ENCODE measurements at regions not wholly inside any gene's neighbourhood (a gene's known extent, or its start where the extent isn't known, plus 50 kb on each side); places are given as distances from the start of the nearest gene placed in this dataset.

DNA sequence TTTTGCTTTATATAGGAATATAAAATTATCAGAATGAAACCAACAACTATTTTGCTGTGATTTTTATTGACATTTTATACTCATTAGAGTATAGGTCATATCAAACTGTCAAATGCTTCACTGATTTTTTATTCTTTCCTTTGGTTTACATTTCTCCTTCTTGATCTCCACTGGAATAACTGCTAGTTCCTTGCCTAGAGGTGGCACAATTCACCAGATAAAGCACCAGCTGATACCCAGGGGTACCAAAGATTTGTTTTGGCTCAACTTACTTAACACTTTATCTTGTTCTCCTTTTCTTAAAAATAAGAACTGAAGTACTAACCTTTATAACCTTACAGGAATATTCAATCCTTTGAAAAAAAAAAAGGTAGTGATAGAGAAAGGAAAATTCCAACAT is 725.1 kb upstream of the CHORDC1 start:
- Histone ChIP-seq H3K9me3 (no peaks in the 10 kb centered on the region), H3K36me3 (no peaks in the 10 kb centered on the region), H3K4me1 (no peaks in the 10 kb centered on the region), H3K4me3 (no peak overlapping the region), H3K27ac (no peak overlapping the region), H3K27me3 (no peaks in the 10 kb centered on the region)
- no peak for DNase-seq
- ATAC-seq = no peak
- intact Hi-C loops (cut with DNase I; ENCODE audit: low total_unique reads) = no loop called here
- in situ Hi-C loops (cut with MboI; ENCODE audit: low sequenced_read_pairs in 4 of 4) = no loop called here
- TF ChIP-seq, protein P1, sequence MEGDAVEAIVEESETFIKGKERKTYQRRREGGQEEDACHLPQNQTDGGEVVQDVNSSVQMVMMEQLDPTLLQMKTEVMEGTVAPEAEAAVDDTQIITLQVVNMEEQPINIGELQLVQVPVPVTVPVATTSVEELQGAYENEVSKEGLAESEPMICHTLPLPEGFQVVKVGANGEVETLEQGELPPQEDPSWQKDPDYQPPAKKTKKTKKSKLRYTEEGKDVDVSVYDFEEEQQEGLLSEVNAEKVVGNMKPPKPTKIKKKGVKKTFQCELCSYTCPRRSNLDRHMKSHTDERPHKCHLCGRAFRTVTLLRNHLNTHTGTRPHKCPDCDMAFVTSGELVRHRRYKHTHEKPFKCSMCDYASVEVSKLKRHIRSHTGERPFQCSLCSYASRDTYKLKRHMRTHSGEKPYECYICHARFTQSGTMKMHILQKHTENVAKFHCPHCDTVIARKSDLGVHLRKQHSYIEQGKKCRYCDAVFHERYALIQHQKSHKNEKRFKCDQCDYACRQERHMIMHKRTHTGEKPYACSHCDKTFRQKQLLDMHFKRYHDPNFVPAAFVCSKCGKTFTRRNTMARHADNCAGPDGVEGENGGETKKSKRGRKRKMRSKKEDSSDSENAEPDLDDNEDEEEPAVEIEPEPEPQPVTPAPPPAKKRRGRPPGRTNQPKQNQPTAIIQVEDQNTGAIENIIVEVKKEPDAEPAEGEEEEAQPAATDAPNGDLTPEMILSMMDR (IDR thresholded peaks at IDR 0.05 in 4 of 5, conservative IDR thresholded peaks at IDR 0.05 in 1 of 5) = no peak
- TF ChIP-seq POLR2A (IDR thresholded peaks at IDR 0.05) = no peak

DNA sequence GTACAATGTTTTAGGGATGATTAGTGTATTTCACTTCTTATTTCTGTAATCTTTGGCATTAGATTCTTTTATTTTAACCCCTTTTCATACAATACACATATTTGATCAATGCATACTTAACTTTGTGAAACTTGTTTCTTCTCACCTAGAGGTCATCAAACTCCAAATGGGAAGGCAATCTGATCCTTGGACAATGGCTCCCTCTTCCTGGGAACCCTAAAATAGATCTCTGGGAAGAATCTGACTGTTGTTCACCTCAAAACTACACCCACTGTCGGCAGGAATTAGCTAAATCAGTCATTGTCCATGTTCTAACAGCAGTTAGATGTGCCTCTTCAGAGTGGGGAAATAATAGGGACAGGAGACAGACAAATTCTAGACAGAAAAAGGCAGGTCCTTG is 707.4 kb upstream of the CHORDC1 start:
- H3K36me3 ChIP-seq = no peaks in the 10 kb centered on the region
- no peak overlapping the region for H3K27ac ChIP-seq
- H3K4me3 ChIP-seq = no peak overlapping the region
- H3K4me1 ChIP-seq = no peaks in the 10 kb centered on the region
- H3K27me3 ChIP-seq = no peaks in the 10 kb centered on the region
- no peak for TF ChIP-seq POLR2A (IDR thresholded peaks at IDR 0.05)
- TF ChIP-seq, protein P1 (IDR thresholded peaks at IDR 0.05 in 4 of 5, conservative IDR thresholded peaks at IDR 0.05 in 1 of 5) = no peak
- in situ Hi-C loops (cut with MboI; ENCODE audit: low sequenced_read_pairs in 4 of 4) = no loop called here
- no peak for ATAC-seq
- no peak for DNase-seq
- H3K9me3 ChIP-seq = no peaks in the 10 kb centered on the region
- intact Hi-C loops (cut with DNase I; ENCODE audit: low total_unique reads) = no loop called here

DNA sequence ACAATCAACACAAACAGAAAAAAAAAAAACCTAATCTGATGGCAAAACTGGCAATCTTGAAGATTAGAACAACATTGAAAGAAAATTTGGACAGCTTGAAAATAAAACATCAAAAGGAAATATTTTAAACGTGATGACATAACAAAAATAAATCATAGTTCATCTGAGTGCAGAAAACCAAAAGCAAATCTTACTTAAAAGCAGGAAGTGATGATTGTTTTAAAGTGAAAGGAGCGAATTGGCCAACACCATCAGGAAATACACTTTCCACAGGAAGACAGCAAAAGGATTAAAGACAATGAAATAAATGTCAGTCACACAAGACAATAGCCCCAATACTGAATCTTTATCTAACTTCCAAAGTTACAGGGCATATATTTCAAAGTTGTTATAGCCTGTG is 696.5 kb upstream of the CHORDC1 start:
- Histone ChIP-seq H3K9me3 (no peaks in the 10 kb centered on the region), H3K27ac (no peak overlapping the region), H3K27me3 (no peaks in the 10 kb centered on the region), H3K4me3 (no peak overlapping the region), H3K36me3 (no peaks in the 10 kb centered on the region), H3K4me1 (no peaks in the 10 kb centered on the region)
- DNase-seq = no peak
- no peak for TF ChIP-seq POLR2A (IDR thresholded peaks at IDR 0.05)
- TF ChIP-seq, protein P1 (IDR thresholded peaks at IDR 0.05 in 4 of 5, conservative IDR thresholded peaks at IDR 0.05 in 1 of 5) = no peak
- in situ Hi-C loops (cut with MboI; ENCODE audit: low sequenced_read_pairs in 4 of 4) = no loop called here
- intact Hi-C loops (cut with DNase I; ENCODE audit: low total_unique reads) = no loop called here
- no peak for ATAC-seq

DNA sequence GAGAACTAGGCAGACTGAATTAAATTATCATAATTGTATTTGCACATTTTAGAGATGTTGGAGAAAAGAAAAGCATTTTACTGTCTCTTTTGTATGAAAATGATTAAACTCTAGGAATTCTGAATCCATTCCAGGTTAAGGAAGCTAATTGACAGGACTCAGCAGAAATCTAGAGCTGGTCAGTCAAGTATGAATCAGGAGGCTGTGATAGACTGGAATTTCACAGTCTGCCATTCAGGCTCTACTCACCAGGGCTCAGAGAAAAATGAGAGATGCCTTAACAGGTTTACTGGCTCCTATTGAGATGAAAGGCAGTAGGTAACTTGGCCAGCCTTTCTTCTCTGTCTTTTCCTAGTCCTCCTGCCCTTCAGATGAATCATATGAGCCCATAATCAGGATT is 693.9 kb upstream of the CHORDC1 start:
- H3K27me3 ChIP-seq = no peaks in the 10 kb centered on the region
- H3K36me3 ChIP-seq = no peaks in the 10 kb centered on the region
- ATAC-seq (no peak), DNase-seq (no peak)
- intact Hi-C loops (cut with DNase I; ENCODE audit: low total_unique reads) (no loop called here), in situ Hi-C loops (cut with MboI; ENCODE audit: low sequenced_read_pairs in 4 of 4) (no loop called here)
- TF ChIP-seq POLR2A (IDR thresholded peaks at IDR 0.05) = no peak
- TF ChIP-seq, protein P1 (IDR thresholded peaks at IDR 0.05 in 4 of 5, conservative IDR thresholded peaks at IDR 0.05 in 1 of 5) = no peak
- no peaks in the 10 kb centered on the region for H3K4me1 ChIP-seq
- no peaks in the 10 kb centered on the region for H3K9me3 ChIP-seq
- H3K4me3 ChIP-seq = no peak overlapping the region
- no peak overlapping the region for H3K27ac ChIP-seq

DNA sequence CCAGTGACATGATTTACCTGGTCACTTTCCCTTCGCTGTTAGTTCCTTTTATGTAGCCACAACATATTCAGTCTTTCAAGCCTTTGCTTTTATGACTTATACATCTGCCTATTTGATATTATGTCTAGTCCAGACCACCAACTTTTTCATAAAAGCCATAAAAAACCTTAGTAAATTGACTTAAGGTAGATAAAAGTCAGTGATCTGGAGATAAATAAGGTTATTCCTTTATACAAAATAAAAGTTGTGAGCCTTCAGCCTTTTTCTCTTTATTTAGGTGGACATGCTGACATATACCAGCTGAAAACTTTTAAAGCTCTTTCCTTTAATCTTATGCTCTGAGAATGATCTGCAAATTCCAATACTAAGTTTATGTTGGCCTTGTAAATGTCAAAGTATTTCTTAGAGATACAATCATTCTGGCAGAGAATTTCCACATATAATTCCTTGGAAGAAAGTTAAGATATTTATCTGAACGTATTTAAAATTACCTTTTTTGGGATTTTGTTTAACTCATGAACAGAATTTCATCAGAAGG is 690.4 kb upstream of the CHORDC1 start:
- no peaks in the 10 kb centered on the region for H3K4me1 ChIP-seq
- intact Hi-C loops (cut with DNase I; ENCODE audit: low total_unique reads) = no loop called here
- no peaks in the 10 kb centered on the region for H3K27me3 ChIP-seq
- H3K9me3 ChIP-seq = no peaks in the 10 kb centered on the region
- TF ChIP-seq, protein P1 (IDR thresholded peaks at IDR 0.05 in 4 of 5, conservative IDR thresholded peaks at IDR 0.05 in 1 of 5) = no peak
- no peak for TF ChIP-seq POLR2A (IDR thresholded peaks at IDR 0.05)
- H3K36me3 ChIP-seq = no peaks in the 10 kb centered on the region
- H3K4me3 ChIP-seq = no peak overlapping the region
- no peak overlapping the region for H3K27ac ChIP-seq
- DNase-seq (no peak), ATAC-seq (no peak)
- in situ Hi-C loops (cut with MboI; ENCODE audit: low sequenced_read_pairs in 4 of 4) = no loop called here
